ENCODE measurements at regions not wholly inside any gene's neighbourhood (a gene's known extent, or its start where the extent isn't known, plus 50 kb on each side); places are given as distances from the start of the nearest gene placed in this dataset.

- no peak overlapping the region for H3K27ac ChIP-seq
- TF ChIP-seq, protein P1, sequence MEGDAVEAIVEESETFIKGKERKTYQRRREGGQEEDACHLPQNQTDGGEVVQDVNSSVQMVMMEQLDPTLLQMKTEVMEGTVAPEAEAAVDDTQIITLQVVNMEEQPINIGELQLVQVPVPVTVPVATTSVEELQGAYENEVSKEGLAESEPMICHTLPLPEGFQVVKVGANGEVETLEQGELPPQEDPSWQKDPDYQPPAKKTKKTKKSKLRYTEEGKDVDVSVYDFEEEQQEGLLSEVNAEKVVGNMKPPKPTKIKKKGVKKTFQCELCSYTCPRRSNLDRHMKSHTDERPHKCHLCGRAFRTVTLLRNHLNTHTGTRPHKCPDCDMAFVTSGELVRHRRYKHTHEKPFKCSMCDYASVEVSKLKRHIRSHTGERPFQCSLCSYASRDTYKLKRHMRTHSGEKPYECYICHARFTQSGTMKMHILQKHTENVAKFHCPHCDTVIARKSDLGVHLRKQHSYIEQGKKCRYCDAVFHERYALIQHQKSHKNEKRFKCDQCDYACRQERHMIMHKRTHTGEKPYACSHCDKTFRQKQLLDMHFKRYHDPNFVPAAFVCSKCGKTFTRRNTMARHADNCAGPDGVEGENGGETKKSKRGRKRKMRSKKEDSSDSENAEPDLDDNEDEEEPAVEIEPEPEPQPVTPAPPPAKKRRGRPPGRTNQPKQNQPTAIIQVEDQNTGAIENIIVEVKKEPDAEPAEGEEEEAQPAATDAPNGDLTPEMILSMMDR (conservative IDR thresholded peaks at IDR 0.05): no peak
Observed at GRCh38 chr3:16050641-16051467, 123.6 kb upstream of the GALNT15 start.

DNA sequence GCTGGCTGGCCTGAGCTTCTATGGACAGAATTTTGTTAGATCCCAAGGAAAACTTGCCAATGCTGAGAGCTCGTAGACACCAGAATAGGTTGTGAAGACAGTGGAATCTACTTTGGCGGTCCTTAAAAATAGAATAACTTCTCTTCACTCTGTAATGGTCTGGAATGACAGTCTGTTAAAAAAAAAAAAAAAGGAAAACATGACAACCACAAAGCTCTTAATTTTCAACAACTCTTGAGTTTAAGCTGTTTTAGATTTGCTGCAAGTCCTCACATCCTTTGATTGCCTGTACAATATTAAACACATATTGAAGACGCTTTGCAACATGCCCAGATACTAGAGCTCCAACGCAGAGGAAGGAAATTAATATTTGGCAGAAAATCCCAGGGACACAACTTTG lies 122.8 kb upstream of the GALNT15 start:
- H3K27ac ChIP-seq: no peak overlapping the region
- TF ChIP-seq, protein P1 (conservative IDR thresholded peaks at IDR 0.05): no peak

DNA sequence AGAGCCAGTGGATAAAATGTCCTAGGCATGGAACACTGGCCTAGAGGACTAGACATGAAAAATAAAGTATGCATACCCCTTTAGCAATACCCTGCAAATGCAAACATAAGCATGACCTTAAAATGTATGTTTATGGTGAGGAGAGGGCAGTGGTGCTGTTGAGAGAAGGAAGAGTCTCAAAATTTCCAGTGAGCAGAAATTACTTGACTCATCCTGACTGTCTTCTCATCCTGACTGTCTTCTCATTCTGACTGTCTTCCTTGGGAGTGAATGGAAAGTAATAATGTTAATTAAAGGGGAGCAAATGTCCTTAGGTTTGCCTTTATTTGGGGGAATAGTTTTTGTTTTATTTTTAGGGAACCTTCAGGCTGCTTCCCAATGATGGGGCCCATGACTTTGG lies 121.5 kb upstream of the GALNT15 start:
- no peak overlapping the region for H3K27ac ChIP-seq
- TF ChIP-seq, protein P1 (conservative IDR thresholded peaks at IDR 0.05): no peak

DNA sequence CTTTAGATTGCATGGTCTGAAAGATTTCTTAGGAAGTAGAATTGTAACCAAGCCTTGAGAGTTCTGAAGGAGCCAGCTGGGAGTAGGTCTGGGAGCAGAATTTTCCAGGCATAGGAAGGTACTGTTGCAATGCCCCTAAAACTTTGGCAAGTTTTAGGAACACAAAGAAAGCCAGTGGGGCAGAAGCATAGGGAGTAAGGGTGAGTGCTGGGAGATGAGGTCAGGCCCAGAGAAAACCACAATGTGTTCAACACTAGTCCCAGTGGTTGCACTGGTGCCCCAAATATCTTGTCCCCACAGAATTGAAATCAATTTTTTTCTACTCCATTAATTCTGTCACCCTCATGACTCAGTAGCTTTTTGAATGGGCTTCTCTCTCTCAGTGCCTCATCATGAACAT lies 120.7 kb upstream of the GALNT15 start:
- TF ChIP-seq, protein P1 (conservative IDR thresholded peaks at IDR 0.05): no peak
- H3K27ac ChIP-seq: no peak overlapping the region

DNA sequence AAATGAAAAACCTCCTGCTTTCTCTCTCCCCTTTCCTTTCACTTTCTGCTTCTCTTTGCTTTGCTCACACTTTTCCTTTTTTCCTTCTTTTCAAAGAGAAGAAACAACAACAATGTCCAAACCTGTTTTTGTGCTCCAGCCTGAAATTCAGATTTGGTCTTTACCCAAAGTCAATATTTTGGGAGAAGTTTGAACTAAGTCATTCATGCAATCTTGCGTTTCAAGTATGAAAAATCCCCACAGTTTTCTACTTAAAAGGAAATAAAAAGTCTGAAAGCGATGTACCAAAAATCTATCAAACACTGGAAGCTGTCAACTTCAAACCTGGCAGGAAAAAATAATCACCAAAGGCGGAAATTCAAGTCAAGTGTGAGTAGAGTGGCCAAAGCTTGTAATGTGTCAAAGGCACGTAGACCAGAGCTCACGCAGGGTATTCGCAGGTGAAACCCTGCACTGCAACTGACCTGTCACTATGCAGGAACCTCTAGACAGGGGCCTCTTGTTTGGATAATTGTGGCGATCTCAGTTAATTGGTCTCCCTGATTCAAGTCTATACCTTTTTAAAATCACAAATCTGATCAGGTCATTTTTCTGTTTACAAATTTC lies 118.8 kb upstream of the GALNT15 start:
- H3K27ac ChIP-seq: no peak overlapping the region
- TF ChIP-seq, protein P1 (conservative IDR thresholded peaks at IDR 0.05): no peak

- TF ChIP-seq, protein P1 (conservative IDR thresholded peaks at IDR 0.05): no peak
- no peak overlapping the region for H3K27ac ChIP-seq
Observed at GRCh38 chr3:16056217-16056616, 118.3 kb upstream of the GALNT15 start.

DNA sequence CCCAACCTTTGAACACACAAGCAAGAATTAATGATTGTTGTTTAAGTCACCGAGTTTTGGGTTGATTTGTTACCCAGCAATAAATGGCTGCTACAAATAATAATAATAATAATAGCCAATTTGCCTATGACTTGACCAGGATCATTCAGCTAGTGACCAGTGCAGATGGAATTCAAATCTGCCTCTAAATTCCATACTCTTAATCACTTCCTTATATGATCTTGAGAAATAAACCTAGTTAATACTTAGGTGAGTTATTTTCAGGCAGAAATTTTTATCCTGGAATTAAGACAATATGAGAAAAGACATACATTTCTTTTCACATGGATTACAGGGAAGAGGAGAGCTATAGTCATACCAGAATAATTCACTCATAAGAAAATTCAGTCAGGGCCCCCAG lies 116.0 kb upstream of the GALNT15 start:
- TF ChIP-seq, protein P1 (conservative IDR thresholded peaks at IDR 0.05): no peak
- H3K27ac ChIP-seq: no peak overlapping the region

All from VCaP (cell line).